ENCODE measurements at regions not wholly inside any gene's neighbourhood (a gene's known extent, or its start where the extent isn't known, plus 50 kb on each side); places are given as distances from the start of the nearest gene placed in this dataset.

DNA sequence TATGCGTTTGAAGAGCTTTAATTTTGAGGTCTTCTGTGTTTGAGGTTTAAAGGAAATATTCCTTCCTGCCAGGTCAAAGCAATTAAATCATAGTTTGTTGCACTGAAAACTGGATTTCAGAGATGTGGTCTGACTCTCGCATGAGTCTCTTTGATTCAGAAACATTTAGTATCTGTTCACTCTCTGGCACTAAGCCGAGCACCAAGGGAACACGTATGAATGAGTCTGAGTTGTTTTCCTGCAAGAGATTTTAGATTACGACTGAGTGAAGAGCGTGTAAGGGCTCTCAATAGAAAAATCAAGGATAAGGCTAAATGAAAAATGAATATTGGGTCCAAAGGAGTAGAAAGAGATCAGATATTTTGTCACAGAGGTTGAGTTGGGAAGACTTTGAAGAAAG is 875.4 kb upstream of the PRKX start:
- H3K4me3 ChIP-seq (ENCODE audit: low read depth, low read length), result no peak overlapping the region
- no peak overlapping the region for H3K9ac ChIP-seq
- H3K4me1 ChIP-seq, result no peaks in the 10 kb centered on the region
- H3K4me2 ChIP-seq (ENCODE audit: low read length), result no peak overlapping the region
- H3K79me2 ChIP-seq, result no peaks in the 10 kb centered on the region
- H3K9me3 ChIP-seq (ENCODE audit: control insufficient read depth, low read length), result no peaks in the 10 kb centered on the region
- no peaks in the 10 kb centered on the region for H3K36me3 ChIP-seq (ENCODE audit: control insufficient read depth, insufficient read depth, low read length)
- H2AFZ ChIP-seq, result no peak overlapping the region
- H3K27me3 ChIP-seq (ENCODE audit: control insufficient read depth, insufficient read depth, low read length), result no peaks in the 10 kb centered on the region
- no peak for TF ChIP-seq CTCF (IDR thresholded peaks at IDR 0.05)
- H3K27ac ChIP-seq, result no peak overlapping the region

- Histone ChIP-seq H3K36me3 (ENCODE audit: control insufficient read depth, insufficient read depth, low read length) (no peaks in the 10 kb centered on the region), H3K4me1 (no peaks in the 10 kb centered on the region), H3K79me2 (no peaks in the 10 kb centered on the region), H3K4me2 (ENCODE audit: low read length) (no peak overlapping the region), H3K4me3 (ENCODE audit: low read depth, low read length) (no peak overlapping the region), H2AFZ (no peak overlapping the region), H3K27ac (no peak overlapping the region), H3K9ac (no peak overlapping the region), H3K9me3 (ENCODE audit: control insufficient read depth, low read length) (no peaks in the 10 kb centered on the region), H3K27me3 (ENCODE audit: control insufficient read depth, insufficient read depth, low read length) (no peaks in the 10 kb centered on the region)
- no peak for TF ChIP-seq CTCF (IDR thresholded peaks at IDR 0.05)
Observed at GRCh38 chrX:4588466-4588865, 875.0 kb upstream of the PRKX start.

- Histone ChIP-seq H2AFZ (no peak overlapping the region), H3K4me3 (ENCODE audit: low read depth, low read length) (no peak overlapping the region), H3K9ac (no peak overlapping the region), H3K4me2 (ENCODE audit: low read length) (no peak overlapping the region), H3K79me2 (no peaks in the 10 kb centered on the region), H3K36me3 (ENCODE audit: control insufficient read depth, insufficient read depth, low read length) (no peaks in the 10 kb centered on the region), H3K4me1 (no peaks in the 10 kb centered on the region), H3K27ac (no peak overlapping the region), H3K27me3 (ENCODE audit: control insufficient read depth, insufficient read depth, low read length) (no peaks in the 10 kb centered on the region), H3K9me3 (ENCODE audit: control insufficient read depth, low read length) (no peaks in the 10 kb centered on the region)
- TF ChIP-seq CTCF (IDR thresholded peaks at IDR 0.05), result no peak
Observed at GRCh38 chrX:4588056-4588455, 874.6 kb upstream of the PRKX start.

GRCh38 chrX:4579999-4580398 is 866.5 kb upstream of the PRKX start:
- no peaks in the 10 kb centered on the region for H3K27me3 ChIP-seq (ENCODE audit: control insufficient read depth, insufficient read depth, low read length)
- H3K9me3 ChIP-seq (ENCODE audit: control insufficient read depth, low read length), result no peaks in the 10 kb centered on the region
- no peak for TF ChIP-seq CTCF (IDR thresholded peaks at IDR 0.05)
- H3K27ac ChIP-seq, result no peak overlapping the region
- H3K4me2 ChIP-seq (ENCODE audit: low read length), result no peak overlapping the region
- no peak overlapping the region for H3K9ac ChIP-seq
- H3K4me1 ChIP-seq, result no peaks in the 10 kb centered on the region
- H2AFZ ChIP-seq, result no peak overlapping the region
- H3K36me3 ChIP-seq (ENCODE audit: control insufficient read depth, insufficient read depth, low read length), result no peaks in the 10 kb centered on the region
- H3K4me3 ChIP-seq (ENCODE audit: low read depth, low read length), result no peak overlapping the region
- H3K79me2 ChIP-seq, result no peaks in the 10 kb centered on the region

DNA sequence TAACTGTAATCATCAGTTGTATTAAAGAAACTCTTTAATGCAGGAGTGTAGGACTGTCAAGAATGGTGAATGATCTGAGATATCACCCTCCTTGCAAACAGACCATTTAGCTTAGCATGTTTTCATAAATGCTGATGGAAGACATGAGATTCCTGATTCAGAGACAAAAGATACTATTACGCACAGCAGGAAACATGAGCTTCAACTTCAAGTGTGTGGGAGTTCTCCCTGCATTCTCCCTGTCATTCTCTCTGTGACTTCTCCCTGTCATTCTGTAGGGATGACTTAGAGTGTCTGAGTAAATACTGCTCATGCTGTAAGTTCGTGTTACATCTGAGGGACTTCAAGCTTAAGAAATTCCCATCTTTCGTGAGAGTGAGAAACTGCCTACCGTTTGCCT is 866.0 kb upstream of the PRKX start:
- no peak for TF ChIP-seq CTCF (IDR thresholded peaks at IDR 0.05)
- H3K36me3 ChIP-seq (ENCODE audit: control insufficient read depth, insufficient read depth, low read length), result no peaks in the 10 kb centered on the region
- H3K4me3 ChIP-seq (ENCODE audit: low read depth, low read length), result no peak overlapping the region
- no peak overlapping the region for H3K9ac ChIP-seq
- H2AFZ ChIP-seq, result no peak overlapping the region
- H3K27me3 ChIP-seq (ENCODE audit: control insufficient read depth, insufficient read depth, low read length), result no peaks in the 10 kb centered on the region
- H3K4me1 ChIP-seq, result no peaks in the 10 kb centered on the region
- H3K4me2 ChIP-seq (ENCODE audit: low read length), result no peak overlapping the region
- no peaks in the 10 kb centered on the region for H3K9me3 ChIP-seq (ENCODE audit: control insufficient read depth, low read length)
- no peak overlapping the region for H3K27ac ChIP-seq
- no peaks in the 10 kb centered on the region for H3K79me2 ChIP-seq

All from parathyroid adenoma (tissue), 2 donors.